ENCODE measurements at regions not wholly inside any gene's neighbourhood (a gene's known extent, or its start where the extent isn't known, plus 50 kb on each side); places are given as distances from the start of the nearest gene placed in this dataset.

- ChIA-PET SMC1A (ENCODE audit: uncharacterized antibody, unreplicated experiment) (no interaction called here), POLR2A (no interaction called here), CTCF (no interaction called here), RAD21 (ENCODE audit: unreplicated experiment) (no interaction called here)
- FAIRE-seq (no peak), DNase-seq (ENCODE audit: low read depth, low spot score) (no peak), ATAC-seq (no peak)
- H4K20me1 ChIP-seq (ENCODE audit: control insufficient read depth, insufficient read depth): no peaks in the 10 kb centered on the region
- in situ Hi-C loops (cut with MboI) (no loop called here), intact Hi-C loops (cut with micrococcal nuclease; ENCODE audit: unreplicated experiment) (no loop called here)
- H2AFZ ChIP-seq (ENCODE audit: control insufficient read depth, low read depth, low read length): no peak overlapping the region
- 16% methylated on average over 2 of the region's 2 CpGs for WGBS (ENCODE audit: insufficient coverage, insufficient replicate concordance, low lambda C conversion rate, missing lambda C conversion rate)
- TF ChIP-seq HCFC1 (IDR thresholded peaks at IDR 0.05; ENCODE audit: low read length): no peak
- TF ChIP-seq CEBPB (IDR thresholded peaks at IDR 0.05; ENCODE audit: borderline replicate concordance in 1 of 2, low read depth in 2 of 2, low read length in 2 of 2): no peak
- no peak for TF ChIP-seq ZNF622 (IDR thresholded peaks at IDR 0.05)
- no peak for TF ChIP-seq SUPT20H (IDR thresholded peaks at IDR 0.05; ENCODE audit: borderline replicate concordance, control insufficient read depth, low read depth, low read length)
- TF ChIP-seq POU2F2 (IDR thresholded peaks at IDR 0.05; ENCODE audit: borderline replicate concordance, low read depth, low read length): no peak
- TF ChIP-seq TAF1 (IDR thresholded peaks at IDR 0.05; ENCODE audit: borderline replicate concordance, low read depth, low read length): no peak
- TF ChIP-seq SMAD5 (IDR thresholded peaks at IDR 0.05; ENCODE audit: low read depth): no peak
- TF ChIP-seq E2F4 (IDR thresholded peaks at IDR 0.05; ENCODE audit: low read depth, low read length): no peak
- TF ChIP-seq TCF3 (IDR thresholded peaks at IDR 0.05; ENCODE audit: borderline replicate concordance, insufficient read depth, low read depth, low read length): no peak
- H3K4me1 ChIP-seq (ENCODE audit: control insufficient read depth, insufficient read depth, low read length): no peaks in the 10 kb centered on the region
- no peaks in the 10 kb centered on the region; a peak in 1 of 4 replicates for H3K27me3 ChIP-seq (replicated peaks in 1 of 2; ENCODE audit: control insufficient read depth in 2 of 2, insufficient read depth in 2 of 2, low read length in 1 of 2)
- H3K9me3 ChIP-seq (replicated peaks; ENCODE audit: control insufficient read depth, insufficient read depth, low read length): no peaks in the 10 kb centered on the region
- no peak overlapping the region for H3K4me2 ChIP-seq (ENCODE audit: control insufficient read depth, insufficient read depth)
- no peak overlapping the region for H3K9ac ChIP-seq (ENCODE audit: control insufficient read depth, insufficient read depth, low read length)
- no peak overlapping the region for H3K27ac ChIP-seq (ENCODE audit: control insufficient read depth, insufficient read depth)
- BruUV-seq (replicated peaks): no TSS peak
- H3K4me3 ChIP-seq: no peak overlapping the region
- H3K79me2 ChIP-seq (ENCODE audit: control insufficient read depth, insufficient read depth, low read length): no peaks in the 10 kb centered on the region
- H3K36me3 ChIP-seq (ENCODE audit: control insufficient read depth in 2 of 2, insufficient read depth in 2 of 2, low read length in 1 of 2): no peaks in the 10 kb centered on the region
Measured at GRCh38 chr1:30280572-30280971, 442.8 kb downstream of the MATN1 start.
